ENCODE measurements at regions not wholly inside any gene's neighbourhood (a gene's known extent, or its start where the extent isn't known, plus 50 kb on each side); places are given as distances from the start of the nearest gene placed in this dataset.
"Not testable (repeated sequence)": the region's sequence is repeated elsewhere in the genome, so short reads cannot be mapped to it uniquely, and the experiment has no call there.

- DNase-seq (ENCODE audit: extremely low read depth, insufficient read length): no peak
- TF ChIP-seq CTCF (IDR thresholded peaks at IDR 0.05; ENCODE audit: insufficient read depth, low read length, poor library complexity, severe bottlenecking): no peak
- no peak overlapping the region for H3K4me3 ChIP-seq (replicated peaks; ENCODE audit: low read depth, low read length)
- no peaks in the 10 kb centered on the region for H3K36me3 ChIP-seq (ENCODE audit: control insufficient read depth, insufficient read depth, low read length)
- H3K27me3 ChIP-seq (replicated peaks; ENCODE audit: control insufficient read depth, insufficient read depth, low read length): no peaks in the 10 kb centered on the region
Measured at GRCh38 chr12:97984974-97985580, 522.5 kb downstream of the RMST start.

- Histone ChIP-seq H3K4me3 (replicated peaks; ENCODE audit: low read depth, low read length) (no peak overlapping the region), H3K27me3 (replicated peaks; ENCODE audit: control insufficient read depth, insufficient read depth, low read length) (no peaks in the 10 kb centered on the region), H3K36me3 (ENCODE audit: control insufficient read depth, insufficient read depth, low read length) (no peaks in the 10 kb centered on the region)
- no peak for TF ChIP-seq CTCF (IDR thresholded peaks at IDR 0.05; ENCODE audit: insufficient read depth, low read length, poor library complexity, severe bottlenecking)
- no peak for DNase-seq (ENCODE audit: extremely low read depth, insufficient read length)
Measured at GRCh38 chr12:97985834-97986233, 523.2 kb downstream of the RMST start.

- not testable (repeated sequence) for H3K36me3 ChIP-seq (ENCODE audit: control insufficient read depth, insufficient read depth, low read length); DNase-seq (ENCODE audit: extremely low read depth, insufficient read length); H3K27me3 ChIP-seq (replicated peaks; ENCODE audit: control insufficient read depth, insufficient read depth, low read length); H3K4me3 ChIP-seq (replicated peaks; ENCODE audit: low read depth, low read length)
Measured at GRCh38 chr12:97988588-97988987, 526.0 kb downstream of the RMST start.

GRCh38 chr12:97989366-97989940 lies 525.9 kb upstream of the TMPO start:
- H3K4me3 ChIP-seq (replicated peaks; ENCODE audit: low read depth, low read length): no peak overlapping the region
- H3K27me3 ChIP-seq (replicated peaks; ENCODE audit: control insufficient read depth, insufficient read depth, low read length): no peaks in the 10 kb centered on the region
- H3K36me3 ChIP-seq (ENCODE audit: control insufficient read depth, insufficient read depth, low read length): no peaks in the 10 kb centered on the region
- no peak for TF ChIP-seq CTCF (IDR thresholded peaks at IDR 0.05; ENCODE audit: insufficient read depth, low read length, poor library complexity, severe bottlenecking)
- DNase-seq (ENCODE audit: extremely low read depth, insufficient read length): no peak

- no peak for DNase-seq (ENCODE audit: extremely low read depth, insufficient read length)
- Histone ChIP-seq H3K4me3 (replicated peaks; ENCODE audit: low read depth, low read length) (no peak overlapping the region), H3K27me3 (replicated peaks; ENCODE audit: control insufficient read depth, insufficient read depth, low read length) (no peaks in the 10 kb centered on the region), H3K36me3 (ENCODE audit: control insufficient read depth, insufficient read depth, low read length) (no peaks in the 10 kb centered on the region)
- no peak for TF ChIP-seq CTCF (IDR thresholded peaks at IDR 0.05; ENCODE audit: insufficient read depth, low read length, poor library complexity, severe bottlenecking)
Measured at GRCh38 chr12:97994746-97995484, 520.5 kb upstream of the TMPO start.

GRCh38 chr12:97995559-97995958 lies 519.8 kb upstream of the TMPO start:
- TF ChIP-seq CTCF (IDR thresholded peaks at IDR 0.05; ENCODE audit: insufficient read depth, low read length, poor library complexity, severe bottlenecking): no peak
- Histone ChIP-seq H3K27me3 (replicated peaks; ENCODE audit: control insufficient read depth, insufficient read depth, low read length) (no peaks in the 10 kb centered on the region), H3K36me3 (ENCODE audit: control insufficient read depth, insufficient read depth, low read length) (no peaks in the 10 kb centered on the region), H3K4me3 (replicated peaks; ENCODE audit: low read depth, low read length) (no peak overlapping the region)
- no peak for DNase-seq (ENCODE audit: extremely low read depth, insufficient read length)
